GM12873 (cell line): ENCODE measurements at regions not wholly inside any gene's neighbourhood (a gene's known extent, or its start where the extent isn't known, plus 50 kb on each side); places are given as distances from the start of the nearest gene placed in this dataset.

Source experiments
- CTCF ChIP-seq: IDR thresholded peaks from 2 replicates; pipeline ENCODE4 v1.5.1; 2012; ENCODE audit warnings: low read depth, mild to moderate bottlenecking, moderate library complexity, low read length, control low read depth; ENCODE audit not compliant: insufficient read depth; ENCODE audit errors: missing control alignments

GRCh38 chr9:104301755-104302154, 202.3 kb upstream of the OR13F1 start:
- TF ChIP-seq CTCF, result no peak

DNA sequence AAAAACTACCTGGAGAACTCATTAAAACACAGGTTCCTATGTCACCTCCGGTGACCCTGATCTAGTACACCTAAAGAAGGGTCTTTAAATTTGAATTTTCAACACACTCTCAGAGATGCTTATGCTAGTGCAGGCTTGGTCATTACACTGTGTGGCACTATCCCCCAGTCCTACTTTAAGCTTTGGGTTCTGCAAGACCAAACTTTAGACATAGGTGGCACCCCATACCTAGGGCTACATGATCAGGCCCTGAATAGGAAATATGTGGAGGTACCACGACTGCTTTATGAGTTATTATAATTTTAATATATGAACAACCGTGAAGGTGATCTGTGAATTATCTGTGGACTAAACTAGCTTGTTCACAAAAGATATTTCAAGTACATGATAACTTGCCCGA, 201.3 kb upstream of the OR13F1 start:
- no peak for TF ChIP-seq CTCF

DNA sequence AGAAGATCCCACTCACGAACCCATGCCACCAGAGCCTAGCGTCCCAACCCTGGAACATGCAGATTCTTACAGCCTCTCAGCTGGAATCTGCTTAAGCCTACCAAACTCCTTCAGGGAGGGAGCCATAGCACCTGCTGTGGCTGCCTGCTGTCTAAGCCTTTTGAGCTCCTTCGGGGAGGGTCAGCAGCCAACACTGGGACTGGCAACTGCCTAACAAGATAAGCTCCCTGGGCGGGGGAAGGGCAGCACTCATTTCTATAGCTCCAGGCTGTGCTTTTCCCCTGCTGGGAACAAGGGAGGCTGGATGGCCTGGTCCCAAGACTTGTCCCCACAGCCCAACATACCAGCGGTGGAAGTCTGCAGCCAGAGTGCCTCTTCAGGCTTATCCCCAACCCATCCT, 199.1 kb upstream of the OR13F1 start:
- no peak for TF ChIP-seq CTCF

GRCh38 chr9:104313396-104314110, 190.5 kb upstream of the OR13F1 start:
- no peak for TF ChIP-seq CTCF

GRCh38 chr9:104319198-104319597, 184.9 kb upstream of the OR13F1 start:
- no peak for TF ChIP-seq CTCF

DNA sequence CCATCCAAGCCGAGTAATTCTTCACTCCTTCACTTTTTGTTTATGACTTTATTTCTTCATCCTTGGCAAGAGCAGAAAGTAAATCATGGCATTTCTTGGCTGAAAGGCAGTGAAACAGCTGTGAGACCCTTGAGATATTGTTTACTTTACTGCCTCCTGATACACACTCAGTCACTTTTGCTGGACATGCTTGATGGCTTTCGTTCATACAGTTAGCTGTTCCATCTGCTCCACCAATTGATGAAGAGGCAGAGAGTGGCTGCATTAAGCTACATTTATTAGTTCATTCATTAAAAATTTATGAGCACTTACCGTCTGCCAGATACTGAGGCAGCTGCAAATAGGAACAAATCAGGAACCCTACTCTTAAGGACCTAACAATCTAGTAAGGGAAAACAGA, 184.4 kb upstream of the OR13F1 start:
- no peak for TF ChIP-seq CTCF

- no peak for TF ChIP-seq CTCF
Observed at GRCh38 chr9:104322596-104322995, 181.5 kb upstream of the OR13F1 start.
